ENCODE measurements at regions not wholly inside any gene's neighbourhood (a gene's known extent, or its start where the extent isn't known, plus 50 kb on each side); places are given as distances from the start of the nearest gene placed in this dataset.

GRCh38 chr3:187920913-187921312 is 175.6 kb upstream of the BCL6 start:
- Histone ChIP-seq H3K27me3 (replicated peaks; ENCODE audit: insufficient read depth) (no peaks in the 10 kb centered on the region), H3K36me3 (no peaks in the 10 kb centered on the region), H3K4me1 (ENCODE audit: control insufficient read depth in 1 of 2, low read depth in 2 of 2) (no peaks in the 10 kb centered on the region), H3K27ac (no peak overlapping the region), H3K9me3 (peaks cover 8% of the 10 kb centered on the region), H3K4me3 (no peak overlapping the region)
- ATAC-seq (ENCODE audit: insufficient number of reproducible peaks, low FRiP score, low read depth) (no peak), DNase-seq (ENCODE audit: low spot score) (no peak)
- TF ChIP-seq CTCF (IDR thresholded peaks at IDR 0.05) = no peak

- Histone ChIP-seq H3K4me3 (no peak overlapping the region), H3K9me3 (peaks cover 8% of the 10 kb centered on the region), H3K27me3 (replicated peaks; ENCODE audit: insufficient read depth) (no peaks in the 10 kb centered on the region), H3K36me3 (no peaks in the 10 kb centered on the region), H3K27ac (no peak overlapping the region), H3K4me1 (ENCODE audit: control insufficient read depth in 1 of 2, low read depth in 2 of 2) (no peaks in the 10 kb centered on the region)
- no peak for TF ChIP-seq CTCF (IDR thresholded peaks at IDR 0.05)
- no peak for ATAC-seq (ENCODE audit: insufficient number of reproducible peaks, low FRiP score, low read depth)
- no peak for DNase-seq (ENCODE audit: low spot score)
These were observed 176.3 kb upstream of the BCL6 start for GRCh38 chr3:187921391-187922074.

- Histone ChIP-seq H3K27me3 (replicated peaks; ENCODE audit: insufficient read depth) (no peaks in the 10 kb centered on the region), H3K27ac (no peak overlapping the region), H3K4me3 (no peak overlapping the region), H3K9me3 (peaks cover 8% of the 10 kb centered on the region), H3K4me1 (ENCODE audit: control insufficient read depth in 1 of 2, low read depth in 2 of 2) (no peaks in the 10 kb centered on the region), H3K36me3 (no peaks in the 10 kb centered on the region)
- no peak for ATAC-seq (ENCODE audit: insufficient number of reproducible peaks, low FRiP score, low read depth)
- TF ChIP-seq CTCF (IDR thresholded peaks at IDR 0.05) = no peak
- DNase-seq (ENCODE audit: low spot score) = no peak
These were observed 177.6 kb upstream of the BCL6 start for GRCh38 chr3:187922704-187923416.

GRCh38 chr3:187924651-187925050 is 179.4 kb upstream of the BCL6 start:
- no peak overlapping the region for H3K4me3 ChIP-seq
- no peak for TF ChIP-seq CTCF (IDR thresholded peaks at IDR 0.05)
- peaks cover 8% of the 10 kb centered on the region for H3K9me3 ChIP-seq
- no peaks in the 10 kb centered on the region for H3K27me3 ChIP-seq (replicated peaks; ENCODE audit: insufficient read depth)
- DNase-seq (ENCODE audit: low spot score) (no peak), ATAC-seq (ENCODE audit: insufficient number of reproducible peaks, low FRiP score, low read depth) (no peak)
- no peak overlapping the region for H3K27ac ChIP-seq
- no peaks in the 10 kb centered on the region for H3K36me3 ChIP-seq
- no peaks in the 10 kb centered on the region for H3K4me1 ChIP-seq (ENCODE audit: control insufficient read depth in 1 of 2, low read depth in 2 of 2)

DNA sequence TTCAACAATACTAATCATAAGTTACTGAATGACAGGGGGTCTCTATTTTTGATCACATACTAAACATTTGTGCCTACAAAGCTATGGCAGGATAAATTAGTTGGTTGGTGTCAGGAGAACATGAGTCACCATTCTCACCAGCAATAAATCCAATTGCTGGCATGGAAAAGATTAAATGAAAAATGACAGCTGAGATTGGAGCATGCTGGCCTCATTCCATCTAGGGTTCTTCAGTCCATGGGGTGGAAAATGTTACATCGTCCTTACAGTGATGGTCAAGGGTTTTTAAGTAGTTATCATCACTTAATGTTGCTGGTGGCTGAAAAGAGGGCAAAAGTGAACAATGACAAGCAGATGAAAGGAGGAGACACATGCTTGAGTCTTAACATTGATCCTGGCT is 180.1 kb upstream of the BCL6 start:
- ATAC-seq (ENCODE audit: insufficient number of reproducible peaks, low FRiP score, low read depth) = no peak
- DNase-seq (ENCODE audit: low spot score) = no peak

More for the DNA sequence above, 180.1 kb upstream of the BCL6 start:
- Histone ChIP-seq H3K36me3 (no peaks in the 10 kb centered on the region), H3K4me3 (no peak overlapping the region), H3K4me1 (ENCODE audit: control insufficient read depth in 1 of 2, low read depth in 2 of 2) (no peaks in the 10 kb centered on the region), H3K9me3 (peaks cover 8% of the 10 kb centered on the region), H3K27me3 (replicated peaks; ENCODE audit: insufficient read depth) (no peaks in the 10 kb centered on the region), H3K27ac (no peak overlapping the region)
- no peak for TF ChIP-seq CTCF (IDR thresholded peaks at IDR 0.05)
